GM23248 (cell line): ENCODE measurements at regions not wholly inside any gene's neighbourhood (a gene's known extent, or its start where the extent isn't known, plus 50 kb on each side); places are given as distances from the start of the nearest gene placed in this dataset.

ENCODE experiments used
- EZH2 ChIP-seq: fragments of 200-600 bp; sonication (generic); IDR thresholded peaks from 2 replicates; pipeline ENCODE4 v1.6.1; 2018; ENCODE audit warnings: antibody characterized with exemption, mild to moderate bottlenecking; ENCODE audit not compliant: insufficient read depth, poor library complexity, severe bottlenecking
- EZH2phosphoT487 ChIP-seq: fragments of 200-600 bp; sonication (generic); IDR thresholded peaks from 2 replicates; pipeline ENCODE4 v1.6.1; 2018; ENCODE audit warnings: antibody characterized with exemption, moderate library complexity, mild to moderate bottlenecking, low read depth; ENCODE audit not compliant: insufficient read depth

DNA sequence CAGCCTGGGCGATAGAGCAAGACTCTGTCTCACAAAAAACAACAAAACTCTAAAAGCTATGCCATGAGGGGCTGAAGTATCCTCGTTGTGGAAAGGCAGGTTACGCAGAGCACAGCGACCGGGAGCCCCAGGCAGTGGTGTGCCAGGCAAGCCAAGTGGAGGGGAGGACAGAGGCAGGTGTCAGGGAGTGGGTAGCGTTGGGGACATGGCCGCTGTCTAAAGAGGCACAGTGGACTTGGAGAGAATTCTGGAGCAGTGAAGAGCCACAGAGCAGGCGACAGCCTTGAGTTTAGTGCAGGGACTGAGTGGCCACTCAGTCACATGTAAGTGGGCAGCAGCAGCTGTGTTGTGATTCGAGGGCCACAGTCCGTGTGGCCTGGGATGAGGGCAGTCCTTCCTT, 541.7 kb downstream of the FGF9 start:
- TF ChIP-seq EZH2: no peak
- TF ChIP-seq EZH2phosphoT487: no peak
